Suprapubic skin (tissue), 4 donors: ENCODE measurements at regions not wholly inside any gene's neighbourhood (a gene's known extent, or its start where the extent isn't known, plus 50 kb on each side); places are given as distances from the start of the nearest gene placed in this dataset.

Experiments
- DNase-seq, 2 donors: peaks; one replicate each; pipeline ENCODE4 v3.0.0-alpha.2; 2019; ENCODE audit warnings: low spot score in 2 of 2
- H3K27ac ChIP-seq: fragments of 200-600 bp; sonication (generic); one replicate; pipeline ENCODE4 v1.5.1; 2019
- H3K27me3 ChIP-seq: fragments of 200-600 bp; sonication (generic); one replicate; pipeline ENCODE4 v1.5.1; 2019
- H3K36me3 ChIP-seq: fragments of 200-600 bp; sonication (generic); one replicate; pipeline ENCODE4 v1.5.1; 2019
- H3K4me1 ChIP-seq: fragments of 200-600 bp; sonication (generic); one replicate; pipeline ENCODE4 v1.5.1; 2019
- H3K4me3 ChIP-seq: fragments of 200-600 bp; sonication (generic); one replicate; pipeline ENCODE4 v1.5.1; 2019; ENCODE audit warnings: mild to moderate bottlenecking
- H3K9me3 ChIP-seq: fragments of 200-600 bp; sonication (generic); one replicate; pipeline ENCODE4 v1.5.1; 2019
- EP300 ChIP-seq: sonication (generic); formaldehyde crosslinking; IDR thresholded peaks from one replicate; pipeline ENCODE4 v1.6.1; 2017; ENCODE audit warnings: antibody characterized with exemption
- POLR2A ChIP-seq, 2 donors: fragments of 450-650 bp; IDR thresholded peaks; one replicate each; pipeline ENCODE4 v1.6.1; 2017; ENCODE audit warnings: antibody characterized with exemption in 2 of 2, mild to moderate bottlenecking in 2 of 2, moderate library complexity in 2 of 2
- POLR2AphosphoS5 ChIP-seq, 3 donors: sonication (generic); formaldehyde crosslinking; IDR thresholded peaks; one replicate each; pipeline ENCODE4 v1.6.1; 2017; ENCODE audit warnings: antibody characterized with exemption in 3 of 3
- WGBS: methylation state at CpG from one replicate; pipeline ENCODE4 v1.1.5; 2018; 5-methylcytosine and 5-hydroxymethylcytosine counted together
- TF ChIP-seq, protein P1 (sequence below), 2 donors: fragments of 200-600 bp in 1 of 2; fragments of 450-650 bp in 1 of 2; sonication (generic) in 1 of 2; IDR thresholded peaks; one replicate each; pipeline ENCODE4 v1.5.1; 2016 to 2019; ENCODE audit warnings: antibody characterized with exemption in 2 of 2, mild to moderate bottlenecking in 1 of 2, moderate library complexity in 1 of 2

GRCh38 chr13:57558051-57558467 is 73.5 kb upstream of the PCDH17 start:
- Histone ChIP-seq H3K27ac (no peak overlapping the region), H3K4me1 (no peaks in the 10 kb centered on the region), H3K36me3 (no peaks in the 10 kb centered on the region), H3K9me3 (no peaks in the 10 kb centered on the region), H3K27me3 (no peaks in the 10 kb centered on the region), H3K4me3 (no peak overlapping the region)
- WGBS, result 28% methylated on average over 4 of the region's 4 CpGs
- DNase-seq, result no peak
- TF ChIP-seq EP300 (no peak), POLR2A (IDR thresholded peaks at IDR 0.05) (no peak), POLR2AphosphoS5 (IDR thresholded peaks at IDR 0.05) (no peak)
- TF ChIP-seq, protein P1, sequence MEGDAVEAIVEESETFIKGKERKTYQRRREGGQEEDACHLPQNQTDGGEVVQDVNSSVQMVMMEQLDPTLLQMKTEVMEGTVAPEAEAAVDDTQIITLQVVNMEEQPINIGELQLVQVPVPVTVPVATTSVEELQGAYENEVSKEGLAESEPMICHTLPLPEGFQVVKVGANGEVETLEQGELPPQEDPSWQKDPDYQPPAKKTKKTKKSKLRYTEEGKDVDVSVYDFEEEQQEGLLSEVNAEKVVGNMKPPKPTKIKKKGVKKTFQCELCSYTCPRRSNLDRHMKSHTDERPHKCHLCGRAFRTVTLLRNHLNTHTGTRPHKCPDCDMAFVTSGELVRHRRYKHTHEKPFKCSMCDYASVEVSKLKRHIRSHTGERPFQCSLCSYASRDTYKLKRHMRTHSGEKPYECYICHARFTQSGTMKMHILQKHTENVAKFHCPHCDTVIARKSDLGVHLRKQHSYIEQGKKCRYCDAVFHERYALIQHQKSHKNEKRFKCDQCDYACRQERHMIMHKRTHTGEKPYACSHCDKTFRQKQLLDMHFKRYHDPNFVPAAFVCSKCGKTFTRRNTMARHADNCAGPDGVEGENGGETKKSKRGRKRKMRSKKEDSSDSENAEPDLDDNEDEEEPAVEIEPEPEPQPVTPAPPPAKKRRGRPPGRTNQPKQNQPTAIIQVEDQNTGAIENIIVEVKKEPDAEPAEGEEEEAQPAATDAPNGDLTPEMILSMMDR (IDR thresholded peaks at IDR 0.05), result no peak

- Histone ChIP-seq H3K4me3 (no peak overlapping the region), H3K27ac (no peak overlapping the region), H3K9me3 (peaks cover 5% of the 10 kb centered on the region), H3K27me3 (no peaks in the 10 kb centered on the region), H3K36me3 (no peaks in the 10 kb centered on the region), H3K4me1 (no peaks in the 10 kb centered on the region)
- DNase-seq, result no peak
- WGBS, result 52% methylated on average over 2 of the region's 2 CpGs
- TF ChIP-seq POLR2A (IDR thresholded peaks at IDR 0.05), result no peak
- TF ChIP-seq EP300, result no peak
- no peak for TF ChIP-seq POLR2AphosphoS5 (IDR thresholded peaks at IDR 0.05)
Observed at GRCh38 chr13:57568865-57569264, 62.7 kb upstream of the PCDH17 start.

DNA sequence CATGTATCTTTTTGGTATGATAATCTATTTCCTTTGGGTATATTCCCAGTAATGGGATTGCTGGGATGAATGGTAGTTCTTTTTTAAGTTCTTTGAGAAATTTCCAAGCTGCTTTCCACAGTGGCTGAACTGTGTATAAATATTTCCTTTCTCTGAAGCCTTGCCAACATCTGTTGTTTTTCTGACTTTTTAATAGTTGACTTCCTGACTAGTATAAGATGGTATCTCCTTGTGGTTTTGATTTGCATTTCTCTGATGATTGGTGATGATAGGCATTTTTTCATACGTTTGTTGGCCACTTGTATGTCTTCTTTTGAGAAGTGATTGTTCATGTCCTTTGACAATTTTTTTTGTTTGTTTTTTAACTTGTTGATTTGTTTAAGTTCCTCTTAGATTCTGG is 61.6 kb upstream of the PCDH17 start:
- DNase-seq, result no peak
- H3K27ac ChIP-seq, result no peak overlapping the region
- H3K9me3 ChIP-seq, result peaks cover 5% of the 10 kb centered on the region
- H3K4me3 ChIP-seq, result no peak overlapping the region
- no peaks in the 10 kb centered on the region for H3K4me1 ChIP-seq
- no peaks in the 10 kb centered on the region for H3K36me3 ChIP-seq
- TF ChIP-seq POLR2A (IDR thresholded peaks at IDR 0.05), result no peak
- TF ChIP-seq POLR2AphosphoS5 (IDR thresholded peaks at IDR 0.05), result no peak
- TF ChIP-seq EP300, result no peak
- TF ChIP-seq, protein P1 (IDR thresholded peaks at IDR 0.05), result no peak
- 0% methylated on average over 1 of the region's 1 CpG for WGBS
- no peaks in the 10 kb centered on the region for H3K27me3 ChIP-seq
